HEK293 (cell line): ENCODE measurements at regions not wholly inside any gene's neighbourhood (a gene's known extent, or its start where the extent isn't known, plus 50 kb on each side); places are given as distances from the start of the nearest gene placed in this dataset.

Experiments used
- GFI1B ChIP-seq: fragments of 450-650 bp; formaldehyde crosslinking; IDR thresholded peaks from 2 replicates; pipeline ENCODE4 v1.5.1; 2016; ENCODE audit warnings: missing biosample characterization, missing genetic modification characterization
- YY1 ChIP-seq: fragments of 450-650 bp; formaldehyde crosslinking; IDR thresholded peaks from 2 replicates; pipeline ENCODE4 v1.5.1; 2018; ENCODE audit warnings: missing biosample characterization, missing genetic modification characterization
- ZBTB17 ChIP-seq: fragments of 450-650 bp; formaldehyde crosslinking; IDR thresholded peaks from 2 replicates; pipeline ENCODE4 v1.5.1; 2016; ENCODE audit warnings: missing biosample characterization, missing genetic modification characterization
- ZNF112 ChIP-seq: fragments of 450-650 bp; formaldehyde crosslinking; IDR thresholded peaks from 2 replicates; pipeline ENCODE4 v1.5.0; 2017; ENCODE audit warnings: missing biosample characterization, missing genetic modification characterization
- ZNF155 ChIP-seq: fragments of 450-650 bp; formaldehyde crosslinking; IDR thresholded peaks from 2 replicates; pipeline ENCODE4 v1.5.1; 2016; ENCODE audit warnings: missing biosample characterization, missing genetic modification characterization
- ZNF24 ChIP-seq: fragments of 450-650 bp; formaldehyde crosslinking; IDR thresholded peaks from 2 replicates; pipeline ENCODE4 v1.5.1; 2016; ENCODE audit warnings: missing biosample characterization, missing genetic modification characterization
- ZNF311 ChIP-seq: fragments of 450-650 bp; formaldehyde crosslinking; IDR thresholded peaks from 2 replicates; pipeline ENCODE4 v1.5.1; 2017; ENCODE audit warnings: missing biosample characterization, missing genetic modification characterization, borderline replicate concordance
- ZNF596 ChIP-seq: fragments of 450-650 bp; IDR thresholded peaks from 2 replicates; pipeline ENCODE4 v1.5.0; 2018; ENCODE audit warnings: missing biosample characterization, mild to moderate bottlenecking, missing genetic modification characterization, moderate library complexity
- TF ChIP-seq, protein P1 (sequence below): sonication (generic); formaldehyde crosslinking; IDR thresholded peaks from 2 replicates; pipeline ENCODE4 v1.8.1; 2022; ENCODE audit warnings: mild to moderate bottlenecking, moderate library complexity, missing genetic modification reagents
- TF ChIP-seq, protein P2 (sequence below): fragments of 450-650 bp; formaldehyde crosslinking; IDR thresholded peaks from 2 replicates; pipeline ENCODE4 v1.5.1; 2016; ENCODE audit warnings: missing biosample characterization, missing genetic modification characterization
- TF ChIP-seq, protein P3 (sequence below): fragments of 450-650 bp; formaldehyde crosslinking; IDR thresholded peaks from 2 replicates; pipeline ENCODE4 v1.5.1; 2016; ENCODE audit warnings: missing biosample characterization, missing genetic modification characterization
- TF ChIP-seq, protein P4 (sequence below): fragments of 450-650 bp; formaldehyde crosslinking; IDR thresholded peaks from 2 replicates; pipeline ENCODE4 v1.5.1; 2016; ENCODE audit warnings: missing biosample characterization, missing genetic modification characterization

DNA sequence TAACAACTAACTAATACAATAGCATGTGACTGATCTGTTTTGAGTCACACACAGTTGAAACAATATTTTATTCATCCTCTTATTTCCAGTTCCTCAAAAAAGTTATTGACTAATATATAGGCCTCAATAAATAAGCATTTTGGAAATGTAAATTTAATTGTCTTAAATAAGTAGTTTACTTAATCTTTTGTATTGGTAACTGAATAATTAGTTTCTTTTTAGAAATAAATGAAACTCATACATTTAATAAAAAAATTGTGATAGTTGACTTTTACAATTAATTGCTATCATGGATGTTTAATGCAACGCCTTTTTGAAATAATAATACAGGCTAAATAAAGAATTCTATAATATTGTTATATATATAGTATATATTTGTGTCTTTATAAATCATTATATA, 500.8 kb upstream of the PCDH20 start:
- TF ChIP-seq, protein P1, sequence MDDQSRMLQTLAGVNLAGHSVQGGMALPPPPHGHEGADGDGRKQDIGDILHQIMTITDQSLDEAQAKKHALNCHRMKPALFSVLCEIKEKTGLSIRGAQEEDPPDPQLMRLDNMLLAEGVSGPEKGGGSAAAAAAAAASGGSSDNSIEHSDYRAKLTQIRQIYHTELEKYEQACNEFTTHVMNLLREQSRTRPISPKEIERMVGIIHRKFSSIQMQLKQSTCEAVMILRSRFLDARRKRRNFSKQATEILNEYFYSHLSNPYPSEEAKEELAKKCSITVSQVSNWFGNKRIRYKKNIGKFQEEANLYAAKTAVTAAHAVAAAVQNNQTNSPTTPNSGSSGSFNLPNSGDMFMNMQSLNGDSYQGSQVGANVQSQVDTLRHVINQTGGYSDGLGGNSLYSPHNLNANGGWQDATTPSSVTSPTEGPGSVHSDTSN (CRISPR knock-in tag), result no peak
- TF ChIP-seq, protein P2, sequence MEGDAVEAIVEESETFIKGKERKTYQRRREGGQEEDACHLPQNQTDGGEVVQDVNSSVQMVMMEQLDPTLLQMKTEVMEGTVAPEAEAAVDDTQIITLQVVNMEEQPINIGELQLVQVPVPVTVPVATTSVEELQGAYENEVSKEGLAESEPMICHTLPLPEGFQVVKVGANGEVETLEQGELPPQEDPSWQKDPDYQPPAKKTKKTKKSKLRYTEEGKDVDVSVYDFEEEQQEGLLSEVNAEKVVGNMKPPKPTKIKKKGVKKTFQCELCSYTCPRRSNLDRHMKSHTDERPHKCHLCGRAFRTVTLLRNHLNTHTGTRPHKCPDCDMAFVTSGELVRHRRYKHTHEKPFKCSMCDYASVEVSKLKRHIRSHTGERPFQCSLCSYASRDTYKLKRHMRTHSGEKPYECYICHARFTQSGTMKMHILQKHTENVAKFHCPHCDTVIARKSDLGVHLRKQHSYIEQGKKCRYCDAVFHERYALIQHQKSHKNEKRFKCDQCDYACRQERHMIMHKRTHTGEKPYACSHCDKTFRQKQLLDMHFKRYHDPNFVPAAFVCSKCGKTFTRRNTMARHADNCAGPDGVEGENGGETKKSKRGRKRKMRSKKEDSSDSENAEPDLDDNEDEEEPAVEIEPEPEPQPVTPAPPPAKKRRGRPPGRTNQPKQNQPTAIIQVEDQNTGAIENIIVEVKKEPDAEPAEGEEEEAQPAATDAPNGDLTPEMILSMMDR, result no peak
- TF ChIP-seq ZNF596 (tag by site-specific recombination), result no peak
- no peak for TF ChIP-seq ZNF24 (tag by site-specific recombination)
- no peak for TF ChIP-seq ZNF311 (tag by site-specific recombination)
- TF ChIP-seq, protein P3, sequence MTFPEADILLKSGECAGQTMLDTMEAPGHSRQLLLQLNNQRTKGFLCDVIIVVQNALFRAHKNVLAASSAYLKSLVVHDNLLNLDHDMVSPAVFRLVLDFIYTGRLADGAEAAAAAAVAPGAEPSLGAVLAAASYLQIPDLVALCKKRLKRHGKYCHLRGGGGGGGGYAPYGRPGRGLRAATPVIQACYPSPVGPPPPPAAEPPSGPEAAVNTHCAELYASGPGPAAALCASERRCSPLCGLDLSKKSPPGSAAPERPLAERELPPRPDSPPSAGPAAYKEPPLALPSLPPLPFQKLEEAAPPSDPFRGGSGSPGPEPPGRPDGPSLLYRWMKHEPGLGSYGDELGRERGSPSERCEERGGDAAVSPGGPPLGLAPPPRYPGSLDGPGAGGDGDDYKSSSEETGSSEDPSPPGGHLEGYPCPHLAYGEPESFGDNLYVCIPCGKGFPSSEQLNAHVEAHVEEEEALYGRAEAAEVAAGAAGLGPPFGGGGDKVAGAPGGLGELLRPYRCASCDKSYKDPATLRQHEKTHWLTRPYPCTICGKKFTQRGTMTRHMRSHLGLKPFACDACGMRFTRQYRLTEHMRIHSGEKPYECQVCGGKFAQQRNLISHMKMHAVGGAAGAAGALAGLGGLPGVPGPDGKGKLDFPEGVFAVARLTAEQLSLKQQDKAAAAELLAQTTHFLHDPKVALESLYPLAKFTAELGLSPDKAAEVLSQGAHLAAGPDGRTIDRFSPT (tag by site-specific recombination), result no peak
- no peak for TF ChIP-seq ZBTB17 (tag by site-specific recombination)
- TF ChIP-seq YY1 (tag by site-specific recombination), result no peak
- TF ChIP-seq ZNF155, result no peak
- TF ChIP-seq, protein P4, sequence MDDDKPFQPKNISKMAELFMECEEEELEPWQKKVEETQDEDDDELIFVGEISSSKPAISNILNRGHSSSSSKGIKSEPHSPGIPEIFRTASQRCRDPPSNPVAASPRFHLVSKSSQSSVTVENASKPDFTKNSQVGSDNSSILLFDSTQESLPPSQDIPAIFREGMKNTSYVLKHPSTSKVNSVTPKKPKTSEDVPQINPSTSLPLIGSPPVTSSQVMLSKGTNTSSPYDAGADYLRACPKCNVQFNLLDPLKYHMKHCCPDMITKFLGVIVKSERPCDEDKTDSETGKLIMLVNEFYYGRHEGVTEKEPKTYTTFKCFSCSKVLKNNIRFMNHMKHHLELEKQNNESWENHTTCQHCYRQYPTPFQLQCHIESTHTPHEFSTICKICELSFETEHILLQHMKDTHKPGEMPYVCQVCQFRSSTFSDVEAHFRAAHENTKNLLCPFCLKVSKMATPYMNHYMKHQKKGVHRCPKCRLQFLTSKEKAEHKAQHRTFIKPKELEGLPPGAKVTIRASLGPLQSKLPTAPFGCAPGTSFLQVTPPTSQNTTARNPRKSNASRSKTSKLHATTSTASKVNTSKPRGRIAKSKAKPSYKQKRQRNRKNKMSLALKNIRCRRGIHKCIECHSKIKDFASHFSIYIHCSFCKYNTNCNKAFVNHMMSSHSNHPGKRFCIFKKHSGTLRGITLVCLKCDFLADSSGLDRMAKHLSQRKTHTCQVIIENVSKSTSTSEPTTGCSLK, result no peak
- TF ChIP-seq GFI1B, result no peak
- no peak for TF ChIP-seq ZNF112
